Breast epithelium (tissue), 3 donors: ENCODE measurements at regions not wholly inside any gene's neighbourhood (a gene's known extent, or its start where the extent isn't known, plus 50 kb on each side); places are given as distances from the start of the nearest gene placed in this dataset.

Experiments used
- CTCF ChIP-seq, 3 donors: fragments of 450-650 bp; IDR thresholded peaks; one replicate each; pipeline ENCODE4 v1.5.1; 2016 to 2017; ENCODE audit warnings: antibody characterized with exemption in 3 of 3, mild to moderate bottlenecking in 3 of 3, moderate library complexity in 3 of 3
- POLR2A ChIP-seq: fragments of 450-650 bp; IDR thresholded peaks from one replicate; pipeline ENCODE4 v1.6.1; 2016; ENCODE audit warnings: antibody characterized with exemption, mild to moderate bottlenecking, moderate library complexity
- POLR2AphosphoS5 ChIP-seq, 3 donors: sonication (generic); formaldehyde crosslinking; IDR thresholded peaks; one replicate each; pipeline ENCODE4 v1.6.1; 2017; ENCODE audit warnings: antibody characterized with exemption in 3 of 3

GRCh38 chr3:18127859-18128681 is 297.1 kb downstream of the SATB1 start:
- TF ChIP-seq CTCF (IDR thresholded peaks at IDR 0.05) (no peak), POLR2AphosphoS5 (IDR thresholded peaks at IDR 0.05) (no peak), POLR2A (no peak)
